H54 (cell line): ENCODE measurements at regions not wholly inside any gene's neighbourhood (a gene's known extent, or its start where the extent isn't known, plus 50 kb on each side); places are given as distances from the start of the nearest gene placed in this dataset.
A peak's percentile ranks its signal among the peaks of the same experiment; 100 is the strongest.

Experiments used
- DNase-seq: peaks from one replicate; pipeline ENCODE4 v3.0.0; 2011; ENCODE audit warnings: low spot score, mixed read lengths; ENCODE audit not compliant: insufficient read length
- FAIRE-seq: peaks from 3 replicates; lab custom pipeline; 2011; peaks lifted over from hg19 to GRCh38; lab: Jason Lieb, UNC
- POLR2A ChIP-seq: IDR thresholded peaks from 2 replicates; pipeline ENCODE4 v1.6.1; 2011; ENCODE audit warnings: low read depth, mild to moderate bottlenecking, low read length

GRCh38 chr1:193700710-193701355 lies 514.4 kb upstream of the B3GALT2 start:
- no peak for DNase-seq
- no peak for TF ChIP-seq POLR2A
- peak; percentile 92 for FAIRE-seq

GRCh38 chr1:193699261-193699660 lies 512.8 kb upstream of the B3GALT2 start:
- FAIRE-seq (no peak), DNase-seq (no peak)
- TF ChIP-seq POLR2A = no peak

- FAIRE-seq (no peak), DNase-seq (no peak)
- no peak for TF ChIP-seq POLR2A
These were observed 511.4 kb upstream of the B3GALT2 start for GRCh38 chr1:193697776-193698175.

- no peak for TF ChIP-seq POLR2A
- FAIRE-seq (no peak), DNase-seq (no peak)
These were observed 510.8 kb upstream of the B3GALT2 start for GRCh38 chr1:193697115-193697762.

- no peak for TF ChIP-seq POLR2A
- FAIRE-seq = no peak
- DNase-seq = no peak
These were observed 508.3 kb upstream of the B3GALT2 start for GRCh38 chr1:193694741-193695140.

GRCh38 chr1:193685986-193686385 lies 499.6 kb upstream of the B3GALT2 start:
- TF ChIP-seq POLR2A = no peak
- DNase-seq (no peak), FAIRE-seq (no peak)

GRCh38 chr1:193681422-193681821 lies 495.0 kb upstream of the B3GALT2 start:
- no peak for TF ChIP-seq POLR2A
- FAIRE-seq (no peak), DNase-seq (no peak)

- no peak for TF ChIP-seq POLR2A
- FAIRE-seq (no peak), DNase-seq (no peak)
These were observed 494.5 kb upstream of the B3GALT2 start for GRCh38 chr1:193680924-193681316.

GRCh38 chr1:193680247-193680923 lies 494.0 kb upstream of the B3GALT2 start:
- no peak for DNase-seq
- FAIRE-seq = no peak
- no peak for TF ChIP-seq POLR2A

- no peak for FAIRE-seq
- no peak for DNase-seq
- TF ChIP-seq POLR2A = no peak
These were observed 491.5 kb upstream of the B3GALT2 start for GRCh38 chr1:193677874-193678273.

GRCh38 chr1:193676996-193677549 lies 490.7 kb upstream of the B3GALT2 start:
- no peak for FAIRE-seq
- no peak for TF ChIP-seq POLR2A
- no peak for DNase-seq

GRCh38 chr1:193674292-193674944 lies 488.0 kb upstream of the B3GALT2 start:
- no peak for TF ChIP-seq POLR2A
- DNase-seq (no peak), FAIRE-seq (peak; percentile 58)

GRCh38 chr1:193666485-193667083 lies 480.2 kb upstream of the B3GALT2 start:
- no peak for DNase-seq
- no peak for FAIRE-seq
- no peak for TF ChIP-seq POLR2A
